Activated CD4-positive, alpha-beta T cell treated with anti-CD3 and anti-CD28 coated beads for 4 hours (primary cell): ENCODE measurements at regions not wholly inside any gene's neighbourhood (a gene's known extent, or its start where the extent isn't known, plus 50 kb on each side); places are given as distances from the start of the nearest gene placed in this dataset.
"Not testable (repeated sequence)": the region's sequence is repeated elsewhere in the genome, so short reads cannot be mapped to it uniquely, and the experiment has no call there.

Experiments used
- DNase-seq, 2 donors: peaks; one replicate each; pipeline ENCODE4 v3.0.0-alpha.2; 2020

DNA sequence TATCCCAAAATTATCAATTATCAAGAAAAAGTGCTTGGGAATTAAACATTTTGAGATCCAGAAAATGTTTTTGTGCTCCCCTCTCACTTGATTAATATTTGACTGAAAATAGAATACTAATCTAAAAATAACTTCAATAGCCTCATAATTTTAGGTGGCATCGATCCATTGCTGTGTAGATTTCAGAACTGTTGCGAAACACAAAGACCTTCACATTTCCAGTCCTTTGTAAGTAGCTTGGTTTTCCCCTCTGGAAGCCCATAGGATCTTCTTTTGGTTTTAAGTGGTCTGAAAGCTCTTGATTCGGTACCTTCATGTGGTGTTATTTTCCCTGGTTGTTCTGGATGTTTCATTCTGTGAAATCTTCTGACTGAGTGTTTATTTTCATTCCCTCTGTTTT is 176.5 kb downstream of the NUFIP1 start:
- DNase-seq, result no peak

DNA sequence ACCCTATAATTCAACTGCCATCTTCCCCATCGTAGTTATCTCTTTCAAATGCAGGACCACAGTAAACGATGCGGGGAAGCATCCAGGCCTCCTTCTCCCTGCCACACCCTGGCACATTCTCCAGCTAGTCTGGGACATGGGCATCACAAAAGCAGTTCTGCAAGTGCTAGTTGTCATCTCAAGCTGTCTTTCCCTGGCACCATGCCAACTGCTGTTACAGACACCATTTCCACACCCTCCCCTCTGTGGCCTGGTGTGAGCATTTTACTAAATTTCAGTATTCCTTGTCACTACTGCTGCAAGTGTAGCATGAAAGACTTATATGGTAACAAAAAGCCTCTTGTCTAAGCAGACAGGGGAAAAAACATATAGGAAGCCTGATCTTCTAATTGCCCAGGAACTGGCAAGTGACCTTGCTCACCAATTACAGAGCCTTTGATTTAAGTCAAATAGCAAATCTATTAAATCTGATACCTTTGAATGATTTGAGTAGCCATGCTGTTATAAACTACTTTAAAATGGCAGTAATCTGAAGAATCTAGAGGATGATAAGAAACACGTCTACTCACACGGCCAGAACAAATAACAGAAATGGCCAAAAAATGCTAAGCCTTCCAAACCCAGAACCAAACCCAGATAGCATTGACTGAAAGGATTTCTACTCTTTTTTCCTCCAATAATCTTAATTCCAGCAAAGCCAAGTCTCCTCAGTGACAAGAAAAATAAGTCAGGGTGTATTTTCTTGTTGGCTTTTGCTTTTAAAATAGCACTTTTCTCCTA is 179.0 kb downstream of the NUFIP1 start:
- DNase-seq, result no peak

DNA sequence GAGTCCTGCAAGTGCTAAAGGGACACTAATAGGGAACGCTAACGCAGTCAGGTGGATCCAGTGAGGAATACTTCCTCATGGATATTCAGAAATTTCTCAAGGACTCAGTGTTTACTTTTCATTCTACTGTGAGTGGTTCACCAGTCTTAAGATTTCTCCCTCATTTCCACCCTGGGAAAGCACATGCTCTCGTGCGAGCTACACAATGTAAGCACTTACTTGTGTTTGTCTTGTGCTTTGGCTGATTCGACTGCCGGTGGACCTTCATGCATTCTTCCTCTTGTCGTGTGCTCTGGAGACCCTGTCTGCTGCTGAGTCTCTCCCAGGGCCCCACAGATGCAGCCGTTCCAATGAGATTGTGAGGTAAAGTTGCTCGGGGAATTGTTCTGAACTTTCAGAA is 180.1 kb downstream of the NUFIP1 start:
- DNase-seq, result no peak

DNA sequence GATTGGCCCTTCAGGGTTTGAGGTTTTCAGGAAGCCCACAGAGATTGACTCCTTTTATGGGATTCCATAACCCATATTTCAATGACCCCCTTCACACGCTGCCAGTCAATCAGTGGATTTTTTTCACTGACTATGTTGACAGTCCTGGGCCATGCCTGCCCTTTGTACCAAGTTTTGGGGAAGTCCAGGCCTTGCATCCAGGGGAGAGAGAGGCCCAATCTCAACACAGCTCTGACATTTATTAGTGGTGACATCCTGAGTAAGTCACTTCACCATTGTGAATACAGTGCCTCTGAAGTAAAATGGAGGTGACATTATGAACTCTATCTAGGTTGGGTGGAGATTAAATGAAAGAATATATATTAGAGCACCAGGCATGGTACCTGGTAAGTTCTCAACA is 181.1 kb downstream of the NUFIP1 start:
- DNase-seq, result no peak

DNA sequence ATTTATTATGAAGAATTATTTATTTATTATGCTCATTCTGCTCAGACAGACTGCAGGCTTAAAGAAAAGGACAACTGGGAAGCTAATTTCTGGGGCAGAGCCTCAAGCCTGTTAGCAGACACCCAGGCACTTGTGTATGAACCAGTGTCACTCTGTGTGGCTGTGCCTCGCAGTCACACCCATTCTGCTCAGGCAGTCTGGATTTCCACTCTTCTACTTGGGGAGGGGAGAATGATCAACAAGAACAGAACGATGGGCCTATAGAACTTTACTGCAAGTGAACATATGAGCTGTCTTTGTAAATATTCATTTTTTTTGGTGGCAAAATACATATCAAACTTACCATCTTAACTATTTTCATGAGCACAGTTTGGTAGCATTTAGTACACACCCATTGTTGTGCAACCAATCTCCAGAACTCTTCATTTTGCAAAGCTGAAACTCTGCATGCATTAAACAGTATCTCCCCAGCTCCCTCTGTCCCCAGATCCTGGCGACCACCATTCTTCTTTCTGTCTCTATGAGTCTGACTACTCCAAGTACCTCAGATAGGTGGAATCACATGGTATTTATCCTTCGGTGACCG is 181.7 kb downstream of the NUFIP1 start:
- DNase-seq, result no peak

DNA sequence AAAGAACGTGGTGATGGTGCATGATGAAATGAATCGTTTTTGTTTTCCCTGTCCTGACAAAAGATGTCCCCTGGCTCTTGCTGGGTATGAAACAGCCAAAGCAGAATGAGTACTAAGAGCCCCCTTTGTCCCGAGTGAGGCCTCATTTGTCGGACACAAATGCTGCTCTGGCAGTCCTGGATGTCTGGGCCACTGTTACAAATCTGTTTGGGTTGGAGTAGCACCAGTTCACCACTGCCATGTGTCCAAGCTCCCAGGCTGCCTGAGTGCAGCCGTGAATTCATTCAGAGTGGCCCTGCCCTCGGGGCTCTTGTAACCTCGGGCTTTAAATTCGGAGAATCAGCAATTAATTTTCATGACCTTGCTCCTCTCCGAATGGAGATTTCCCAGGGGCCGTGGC is 182.4 kb downstream of the NUFIP1 start:
- DNase-seq, result no peak

DNA sequence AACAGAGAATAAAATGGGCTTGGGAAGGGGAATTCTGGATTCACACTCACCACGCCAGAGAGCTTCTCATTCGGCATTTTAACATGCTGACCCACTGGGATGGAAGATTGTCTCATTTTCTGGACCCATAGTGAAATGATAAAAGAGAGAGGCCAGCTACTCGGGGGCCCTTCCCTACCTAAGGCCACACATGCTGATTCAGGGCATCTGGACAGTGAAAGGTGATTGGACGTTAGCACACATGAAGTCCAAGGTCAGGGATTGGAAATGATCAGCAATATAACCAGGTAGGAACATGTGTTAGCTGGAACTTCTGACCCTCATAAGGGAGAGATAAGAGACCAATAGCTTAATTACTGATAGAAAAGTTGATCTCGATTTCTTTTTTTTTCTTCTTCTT is 183.7 kb downstream of the NUFIP1 start:
- no peak for DNase-seq

DNA sequence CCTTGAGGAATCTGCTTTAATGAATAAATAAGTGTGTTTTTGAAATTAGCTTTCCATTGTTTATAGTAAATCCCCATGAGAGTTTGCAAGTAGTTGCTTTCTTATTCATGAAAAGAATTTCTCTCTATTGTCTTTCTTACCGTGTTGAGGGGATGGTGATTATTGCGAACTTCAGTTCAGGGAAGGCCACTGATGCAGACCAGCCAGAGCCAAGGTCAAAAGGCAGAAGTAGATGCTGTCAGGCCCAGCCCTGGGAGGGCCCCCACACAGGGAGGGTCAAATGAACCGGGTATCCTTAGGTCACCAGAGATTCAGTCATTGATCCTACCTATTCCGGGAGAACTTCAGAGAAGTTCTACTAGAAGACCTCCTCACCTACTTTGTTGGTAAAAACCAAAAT is 185.9 kb downstream of the NUFIP1 start:
- DNase-seq, result no peak

DNA sequence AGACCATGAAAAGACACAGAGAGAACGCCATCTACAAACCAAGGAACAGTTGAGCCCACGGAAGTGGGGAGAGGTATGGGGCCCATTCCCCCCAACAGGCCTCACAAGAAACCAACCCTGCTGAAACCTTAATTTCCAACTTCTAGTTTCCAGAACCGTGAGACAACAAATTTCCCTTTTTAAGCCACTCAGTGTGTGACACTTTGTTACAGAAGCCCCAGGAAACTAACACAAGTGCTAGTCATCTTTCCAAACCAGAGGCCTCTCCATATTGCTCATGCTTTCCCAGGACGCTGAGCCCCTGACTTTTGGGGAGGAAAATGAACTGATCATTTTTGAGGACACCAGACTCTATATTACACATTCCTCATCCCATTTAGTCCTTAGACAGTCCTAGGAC is 186.8 kb downstream of the NUFIP1 start:
- no peak for DNase-seq

DNA sequence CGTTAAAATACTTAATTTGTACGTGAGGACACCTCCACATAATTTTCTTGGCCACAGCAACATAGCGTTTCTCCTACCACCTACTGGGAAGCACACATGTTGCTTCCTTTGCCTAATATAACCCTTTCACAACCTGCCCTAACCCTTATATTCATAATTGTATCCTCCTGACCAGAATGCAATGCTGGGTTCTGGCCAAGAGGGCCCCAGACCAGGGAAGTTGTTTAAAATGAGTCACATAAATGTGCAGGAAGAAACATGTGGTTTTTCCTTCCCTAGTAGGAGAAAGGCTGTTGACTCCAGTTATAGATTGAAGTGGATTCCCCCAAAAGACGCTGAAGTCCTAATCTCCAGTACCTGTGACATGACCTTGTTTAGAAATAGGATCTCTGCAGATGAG is 187.3 kb downstream of the NUFIP1 start:
- DNase-seq, result no peak

DNA sequence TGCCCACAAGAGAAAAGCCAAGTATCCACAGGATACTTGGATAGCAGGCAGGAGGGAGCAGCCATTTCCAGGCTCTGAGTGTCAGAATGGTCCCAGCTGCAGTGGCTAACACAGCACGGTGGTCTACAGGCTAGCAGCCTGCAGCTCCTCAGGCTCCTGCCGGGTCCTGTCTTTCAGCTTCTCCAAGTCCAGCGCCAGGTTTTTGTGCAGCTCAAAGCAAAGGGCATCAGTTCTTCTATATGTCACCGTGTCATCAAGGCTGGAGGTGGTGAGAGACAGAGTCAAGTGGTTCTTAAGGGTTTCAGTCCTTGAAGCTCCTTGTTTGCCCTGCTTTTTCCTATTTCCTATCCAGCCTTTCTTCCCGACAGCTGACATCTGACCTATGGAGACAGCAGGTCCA is 188.6 kb downstream of the NUFIP1 start:
- DNase-seq, result no peak

DNA sequence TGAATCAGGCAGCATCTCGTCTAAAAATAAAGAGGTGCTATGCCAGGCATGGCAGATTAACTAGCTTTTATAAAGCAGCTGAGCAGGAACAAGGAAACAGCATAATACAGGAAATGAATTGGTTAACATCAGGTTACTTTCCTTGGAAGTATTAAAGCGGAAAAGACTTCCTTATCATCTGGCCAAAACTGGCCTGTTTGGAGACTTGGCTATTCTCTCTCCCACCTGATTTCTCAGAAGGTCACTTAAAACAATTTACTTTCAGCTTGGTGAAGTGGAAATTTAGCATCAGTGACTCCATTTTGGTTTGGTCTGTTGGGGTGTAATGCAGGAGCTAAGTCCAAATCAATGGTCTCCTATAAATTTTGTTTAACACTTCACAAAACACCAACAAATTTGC is 191.6 kb downstream of the NUFIP1 start:
- DNase-seq, result no peak

DNA sequence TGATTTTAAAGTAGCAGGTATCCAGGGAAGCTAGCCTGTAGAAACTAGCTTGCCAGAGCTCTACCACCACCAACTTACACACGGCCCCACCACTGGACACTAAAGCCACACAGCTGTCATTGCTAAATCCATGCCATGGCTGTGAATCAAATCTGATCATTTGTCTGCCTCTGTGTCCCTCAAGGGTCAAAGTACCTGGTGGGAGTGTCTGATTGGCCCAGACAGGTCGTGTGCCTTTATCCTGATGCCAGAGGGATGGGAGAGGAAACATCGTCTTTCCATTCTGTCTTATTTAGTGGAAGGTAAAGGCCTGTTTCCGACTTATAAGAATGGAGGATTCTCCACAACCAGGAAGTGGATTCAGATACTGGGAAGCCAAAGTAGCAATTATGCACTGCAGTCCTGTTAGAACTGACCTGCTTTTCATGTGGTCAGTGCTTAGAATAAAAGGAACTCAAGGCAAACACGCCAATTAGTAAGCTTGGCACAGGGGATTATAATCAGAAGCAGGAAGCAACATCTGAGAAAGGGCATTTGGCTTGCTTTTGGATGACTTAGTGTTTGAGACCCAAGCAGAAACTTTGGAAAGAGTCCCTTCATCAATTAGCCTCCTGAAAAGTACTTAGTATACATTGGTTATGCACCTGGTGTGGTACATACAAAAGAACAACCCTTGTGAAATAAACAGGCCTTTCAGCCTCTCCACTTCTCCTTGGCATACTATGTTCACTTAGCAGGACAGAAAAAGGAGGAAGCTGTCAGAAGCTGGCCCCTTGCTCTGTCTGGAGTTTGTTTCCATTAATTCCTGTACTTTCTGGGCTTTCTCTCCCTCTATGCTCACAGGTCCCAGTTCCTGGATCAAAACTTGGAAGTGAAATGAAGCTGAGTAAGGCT is 192.4 kb downstream of the NUFIP1 start:
- no peak for DNase-seq

DNA sequence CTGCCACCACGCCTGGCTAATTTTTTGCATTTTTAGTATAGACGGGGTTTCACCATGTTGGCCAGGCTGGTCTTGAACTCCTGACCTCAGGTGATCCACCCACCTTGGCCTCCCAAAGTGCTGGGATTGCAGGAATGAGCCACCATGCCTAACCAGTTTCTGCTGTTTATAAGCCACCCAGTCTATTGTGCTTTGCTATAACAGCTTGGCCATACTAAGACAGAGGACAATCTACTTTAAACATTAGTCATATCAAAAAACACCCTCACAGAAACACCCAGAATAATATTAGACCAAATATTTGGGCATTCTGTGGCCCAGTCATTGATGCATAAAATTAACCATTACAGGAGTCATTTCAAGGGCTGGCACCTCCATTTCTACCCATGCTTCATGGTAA is 193.2 kb downstream of the NUFIP1 start:
- not testable (repeated sequence) for DNase-seq

DNA sequence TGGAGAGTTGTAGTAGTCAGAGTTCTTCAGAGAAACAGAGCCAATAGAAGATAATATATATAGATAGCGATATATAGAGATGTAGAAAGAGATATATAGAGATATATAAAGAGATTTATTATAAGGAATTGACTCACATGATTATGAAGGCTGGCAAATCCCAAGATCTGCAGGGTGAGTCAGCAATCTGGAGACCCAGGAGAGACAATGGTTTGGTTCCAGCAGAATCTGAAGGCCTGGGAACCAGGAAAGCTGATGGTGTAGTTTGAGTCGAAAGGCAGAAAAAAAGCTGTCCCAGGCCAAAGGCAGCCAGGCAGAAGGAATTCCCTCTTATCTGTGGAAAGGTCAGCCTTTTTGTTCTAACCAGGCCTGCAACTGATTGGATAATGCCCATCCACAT is 194.1 kb downstream of the NUFIP1 start:
- DNase-seq, result no peak

DNA sequence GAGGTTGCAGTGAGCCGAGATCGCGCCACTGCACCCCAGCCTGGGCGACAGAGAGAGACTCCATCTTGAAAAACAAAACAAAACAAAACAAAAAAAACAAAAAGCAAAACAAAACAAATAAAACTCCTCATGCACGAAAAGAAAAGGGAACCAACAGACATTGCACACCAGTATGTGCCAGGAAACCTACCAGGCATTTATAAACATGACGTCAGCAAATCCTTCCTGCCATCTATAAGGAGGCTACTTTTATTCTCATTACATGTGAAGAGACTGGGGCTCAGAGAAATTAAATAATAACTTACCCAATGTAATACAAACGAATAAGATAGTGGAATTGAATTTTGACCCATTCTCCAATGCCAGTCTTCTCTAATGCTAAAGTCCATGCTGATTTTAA is 197.2 kb downstream of the NUFIP1 start:
- DNase-seq, result no peak

DNA sequence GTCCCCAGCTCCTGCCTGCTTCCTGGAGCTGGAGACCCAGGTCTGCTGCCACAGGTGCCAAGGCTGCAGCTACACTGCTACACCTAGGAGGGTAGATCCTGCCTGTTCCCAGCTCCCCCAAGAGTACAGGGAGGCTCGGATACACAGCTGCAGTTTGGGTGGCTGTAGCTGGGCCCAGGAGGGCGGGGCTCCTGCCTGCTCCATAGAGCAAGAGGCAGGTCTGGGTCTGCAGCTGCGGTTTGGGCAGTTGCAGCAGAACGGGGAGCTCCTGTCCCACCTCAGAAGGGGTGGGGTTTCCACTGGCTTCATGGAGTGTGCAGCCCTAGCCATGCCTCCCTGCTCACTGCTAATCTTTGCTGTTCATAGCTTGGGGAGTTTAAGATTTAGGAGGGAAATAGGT is 199.0 kb downstream of the NUFIP1 start:
- no peak for DNase-seq

DNA sequence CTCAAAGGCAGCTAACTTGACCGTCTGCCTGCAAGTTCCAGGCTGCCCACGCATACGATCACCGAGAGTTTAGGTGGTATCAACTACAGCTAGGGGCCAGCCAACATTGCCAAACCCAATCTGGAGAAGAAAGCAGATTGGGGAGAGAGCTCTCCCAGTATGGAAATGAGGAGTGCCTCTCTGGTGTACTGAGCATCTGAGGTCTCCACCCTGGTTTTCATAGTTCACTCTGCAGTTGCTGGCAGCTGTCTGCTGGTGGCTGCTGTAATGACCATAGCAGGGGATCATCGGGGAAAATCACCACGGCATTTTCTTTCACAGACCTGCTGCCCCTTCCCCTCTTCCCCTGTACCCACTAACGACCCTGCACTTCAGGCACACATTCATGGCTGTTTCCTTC is 201.7 kb downstream of the NUFIP1 start:
- DNase-seq, result no peak

DNA sequence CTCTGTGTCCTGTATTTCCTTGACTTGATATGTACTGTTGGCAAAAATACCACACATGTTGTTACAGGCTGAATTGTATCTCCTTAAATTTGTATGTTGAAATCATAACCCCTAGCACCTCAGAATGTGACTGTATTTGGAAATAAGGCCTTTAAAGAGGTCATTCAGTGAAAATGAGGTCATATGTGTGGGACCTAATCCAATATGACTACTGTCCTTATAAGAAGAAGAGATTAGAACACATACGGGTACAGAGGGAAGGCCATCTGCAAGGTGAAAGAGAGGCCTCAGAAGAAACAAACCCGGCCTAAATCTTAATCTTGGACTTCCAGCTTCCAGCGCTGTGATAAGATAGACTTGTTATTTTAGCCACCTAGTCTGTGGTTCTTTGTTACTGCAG is 202.5 kb downstream of the NUFIP1 start:
- no peak for DNase-seq

DNA sequence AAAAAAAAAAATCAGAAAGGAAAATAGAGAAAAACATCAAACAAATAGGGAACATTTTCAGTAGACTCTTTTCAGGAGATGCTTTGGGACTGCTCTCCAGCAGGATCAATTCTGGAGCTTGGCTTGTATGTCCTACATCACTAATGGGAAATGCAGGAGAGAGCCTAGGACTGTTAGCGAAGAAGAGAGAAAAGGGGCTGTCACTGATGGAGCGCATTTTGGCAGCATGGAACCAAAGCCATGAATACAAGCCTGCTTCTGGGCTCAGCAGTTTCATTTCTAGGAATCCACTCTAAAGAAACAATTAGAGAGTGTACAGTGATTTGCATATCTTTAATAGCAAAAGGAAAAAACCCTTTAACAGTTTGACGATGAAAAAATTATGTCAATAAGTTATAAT is 203.9 kb downstream of the NUFIP1 start:
- no peak for DNase-seq

DNA sequence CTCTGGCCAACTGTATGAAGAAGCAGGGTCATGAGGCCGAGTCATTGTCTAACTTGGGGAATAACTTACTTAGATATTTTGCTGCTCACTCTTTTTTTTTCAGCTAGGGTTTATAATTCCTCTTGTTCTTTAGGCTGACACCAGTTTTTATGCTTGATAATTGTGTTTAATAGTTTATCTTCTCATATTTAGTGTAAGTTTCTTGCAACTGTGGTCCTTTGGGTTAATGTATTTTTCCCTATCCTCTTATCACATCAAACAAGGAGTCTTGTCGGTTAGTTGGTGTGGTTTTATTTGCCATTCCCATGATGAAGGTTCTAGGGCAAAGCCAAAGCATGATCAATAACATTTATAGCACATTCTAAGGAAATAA is 204.6 kb downstream of the NUFIP1 start:
- DNase-seq, result no peak

DNA sequence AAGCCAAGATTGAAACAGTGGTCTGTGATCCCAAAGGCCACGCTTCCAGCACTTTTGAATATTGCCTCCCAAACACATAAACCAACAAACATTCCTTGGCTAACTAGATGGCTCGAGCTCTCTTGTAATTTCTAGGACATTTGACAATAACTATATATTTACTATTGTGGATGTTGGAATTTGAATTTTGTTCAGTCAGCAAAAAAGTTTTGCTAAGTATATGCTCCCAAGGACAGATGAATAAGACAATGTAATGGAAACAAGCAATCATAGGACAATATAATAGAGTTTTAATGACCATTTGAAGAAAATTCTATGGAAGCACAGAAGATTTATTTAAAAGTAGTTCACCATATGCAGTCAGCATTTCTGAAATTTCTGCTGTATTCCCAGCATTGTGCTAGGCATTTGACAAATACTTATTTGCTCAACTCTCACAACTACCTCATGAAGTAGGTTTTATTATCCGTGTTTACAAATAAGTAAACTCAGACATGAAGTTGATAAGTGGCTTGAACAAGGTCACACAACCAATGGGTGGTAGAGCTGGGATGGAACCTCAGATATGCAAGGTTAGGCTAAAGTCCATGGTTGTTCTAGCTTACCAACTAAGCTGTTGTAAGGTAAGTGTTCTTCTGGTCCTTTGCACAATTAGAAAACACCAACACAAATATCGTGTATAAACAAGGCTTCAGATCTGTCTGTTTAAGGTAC is 205.1 kb downstream of the NUFIP1 start:
- DNase-seq, result no peak

DNA sequence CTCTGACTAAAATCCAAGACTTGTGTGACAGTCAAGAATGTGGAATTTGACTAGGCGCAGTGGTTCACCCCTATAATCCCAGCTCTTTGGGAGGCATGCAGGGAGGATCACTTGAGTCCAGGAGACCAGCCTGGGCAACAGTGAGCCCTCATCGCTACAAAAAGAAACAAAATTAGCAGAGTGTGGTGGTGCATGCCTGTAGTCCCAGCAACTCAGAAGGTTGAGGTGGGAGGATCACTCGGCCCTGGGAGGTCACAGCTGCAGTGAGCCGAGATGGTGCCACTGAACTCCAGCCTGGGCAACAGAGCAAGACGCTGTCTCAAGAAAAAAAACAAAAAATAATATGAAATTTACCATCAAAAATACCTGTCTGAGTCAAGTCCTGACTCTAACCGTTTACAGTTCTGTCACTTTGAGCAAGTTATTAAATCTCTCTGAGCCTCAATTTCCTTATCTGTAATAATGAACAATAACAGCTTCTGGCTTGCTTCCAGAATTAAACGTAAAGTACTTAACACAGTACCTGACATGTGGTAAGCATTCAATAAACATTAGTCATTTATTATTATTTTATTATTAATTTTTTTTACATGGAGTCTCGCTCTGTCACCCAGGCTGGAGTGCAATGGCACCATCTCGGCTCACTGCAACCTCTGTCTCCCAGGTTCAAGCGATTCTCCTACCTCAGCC is 204.6 kb upstream of the TSC22D1 start:
- no peak for DNase-seq
